ENCODE measurements at regions not wholly inside any gene's neighbourhood (a gene's known extent, or its start where the extent isn't known, plus 50 kb on each side); places are given as distances from the start of the nearest gene placed in this dataset.
"Not testable (repeated sequence)": the region's sequence is repeated elsewhere in the genome, so short reads cannot be mapped to it uniquely, and the experiment has no call there.

- H3K36me3 Mint-ChIP-seq: no peaks in the 10 kb centered on the region
- H3K9me3 Mint-ChIP-seq: no peaks in the 10 kb centered on the region
- no peak overlapping the region for H3K4me3 Mint-ChIP-seq
- no peak for ATAC-seq
- peaks cover 34% of the 10 kb centered on the region for H3K27me3 Mint-ChIP-seq
- no peaks in the 10 kb centered on the region for H3K4me1 Mint-ChIP-seq
- no peak overlapping the region for H3K27ac Mint-ChIP-seq
Measured at GRCh38 chr22:35138521-35138920, 72.6 kb downstream of the ISX start.

DNA sequence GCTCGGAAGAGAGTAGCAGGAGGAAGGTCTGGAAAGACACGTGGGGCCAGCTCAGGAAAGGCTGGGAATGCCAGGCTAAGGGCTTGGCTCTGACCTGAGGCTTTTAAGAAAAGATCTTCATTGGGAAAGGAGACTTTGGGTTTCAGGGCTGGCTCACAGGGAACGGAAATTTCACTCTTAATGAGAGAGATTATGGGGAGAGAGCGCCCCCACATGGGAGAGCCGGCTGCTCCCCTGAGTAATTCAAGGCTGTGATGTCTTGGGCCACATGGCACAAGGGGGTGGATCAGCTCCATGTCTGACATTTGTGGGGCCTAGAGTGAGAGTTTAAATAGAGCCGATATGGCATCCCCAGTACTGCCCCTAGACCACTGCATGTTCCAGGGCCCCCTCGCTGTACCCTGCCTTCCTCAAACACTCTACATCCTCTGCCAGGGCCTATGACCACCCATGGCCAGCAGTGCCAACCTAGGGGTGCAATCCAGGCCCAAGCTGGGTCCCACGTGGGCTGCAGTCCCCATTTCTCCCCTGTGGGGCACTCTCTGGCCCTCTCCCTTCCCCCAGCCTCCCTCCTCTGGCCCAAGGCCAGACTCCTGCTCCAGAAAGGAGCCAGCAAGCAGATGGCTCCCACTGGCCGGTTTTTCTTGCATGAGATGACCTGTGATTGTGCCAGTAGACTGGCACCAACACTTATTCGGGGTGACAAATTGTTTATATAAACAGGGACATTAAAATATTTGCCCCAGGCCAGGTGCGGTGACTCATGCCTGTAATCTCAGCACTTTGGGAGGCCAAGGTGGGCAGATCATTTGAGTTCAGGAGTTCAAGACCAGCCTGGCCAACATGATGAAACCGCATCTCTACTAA, 75.2 kb downstream of the ISX start:
- Mint-ChIP-seq H3K9me3 (no peaks in the 10 kb centered on the region), H3K36me3 (no peaks in the 10 kb centered on the region), H3K4me3 (no peak overlapping the region), H3K4me1 (no peaks in the 10 kb centered on the region), H3K27ac (no peak overlapping the region), H3K27me3 (peaks cover 25% of the 10 kb centered on the region)
- no peak for ATAC-seq

- Mint-ChIP-seq H3K4me1 (peaks cover 8% of the 10 kb centered on the region), H3K9me3 (no peaks in the 10 kb centered on the region), H3K4me3 (no peak overlapping the region), H3K27ac (no peak overlapping the region), H3K27me3 (peaks cover 45% of the 10 kb centered on the region), H3K36me3 (no peaks in the 10 kb centered on the region)
- no peak for ATAC-seq
Measured at GRCh38 chr22:35148381-35148780, 82.4 kb downstream of the ISX start.

DNA sequence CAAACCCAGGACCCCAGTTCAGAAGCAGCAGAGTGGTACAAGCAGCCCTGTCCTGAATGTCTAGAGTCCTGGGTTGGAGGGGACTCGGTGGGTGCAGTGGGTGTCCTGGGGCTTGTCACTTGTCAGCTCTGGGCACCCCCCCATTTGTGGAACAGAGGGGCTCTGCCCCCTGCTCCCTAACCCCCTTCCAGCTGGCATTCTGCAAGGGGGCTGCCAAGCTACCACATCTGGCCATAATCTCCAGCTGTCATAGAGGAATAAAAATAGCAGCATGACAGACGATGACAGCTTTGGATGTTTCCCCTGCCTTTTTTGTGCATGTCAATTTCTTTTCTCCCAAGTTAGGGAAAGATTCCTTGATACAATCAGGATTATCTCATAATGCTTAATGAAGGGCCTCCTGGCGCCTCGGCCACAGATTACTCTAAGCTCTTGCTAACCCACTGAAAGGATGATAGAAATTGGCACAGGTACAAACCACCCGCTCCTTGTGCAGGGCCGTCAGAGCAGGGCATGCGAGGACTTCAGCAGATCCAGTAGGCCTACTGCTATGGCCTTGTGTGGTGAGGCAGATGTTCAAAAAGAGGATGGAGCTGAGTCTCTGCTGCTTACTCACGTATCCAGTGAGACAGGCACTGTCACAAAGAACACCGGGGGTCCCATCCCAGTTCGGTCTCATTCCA, 83.0 kb downstream of the ISX start:
- Mint-ChIP-seq H3K4me1 (peaks cover 8% of the 10 kb centered on the region), H3K4me3 (no peak overlapping the region), H3K9me3 (no peaks in the 10 kb centered on the region), H3K27ac (no peak overlapping the region), H3K27me3 (peaks cover 49% of the 10 kb centered on the region), H3K36me3 (no peaks in the 10 kb centered on the region)
- ATAC-seq: no peak

GRCh38 chr22:35150183-35151107, 84.5 kb downstream of the ISX start:
- Mint-ChIP-seq H3K4me3 (no peak overlapping the region), H3K4me1 (peaks cover 8% of the 10 kb centered on the region), H3K36me3 (no peaks in the 10 kb centered on the region), H3K9me3 (no peaks in the 10 kb centered on the region), H3K27ac (no peak overlapping the region), H3K27me3 (peaks cover 39% of the 10 kb centered on the region)
- peak; percentile 74 for ATAC-seq

DNA sequence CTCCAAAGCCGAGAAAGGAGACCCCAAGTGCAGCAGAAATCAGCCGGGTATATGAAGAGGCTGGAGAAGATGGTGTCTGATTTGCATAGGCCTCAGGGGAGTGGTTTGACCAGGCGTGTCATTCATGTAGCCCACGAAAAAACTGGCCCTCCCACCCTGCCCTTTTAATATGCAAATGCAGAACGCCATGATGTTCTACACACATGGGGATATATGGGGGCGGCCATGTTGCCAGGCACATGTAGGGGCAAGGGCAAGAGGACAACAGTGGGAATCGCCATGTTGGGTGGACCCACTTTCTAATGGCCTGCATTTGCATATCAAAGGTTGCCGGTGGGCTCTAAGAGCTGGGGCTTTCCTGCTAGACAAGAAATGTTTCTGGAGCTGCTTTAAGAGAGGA, 86.4 kb downstream of the ISX start:
- Mint-ChIP-seq H3K9me3 (no peaks in the 10 kb centered on the region), H3K27ac (no peak overlapping the region), H3K4me3 (no peak overlapping the region), H3K36me3 (no peaks in the 10 kb centered on the region), H3K27me3 (peaks cover 46% of the 10 kb centered on the region), H3K4me1 (peaks cover 8% of the 10 kb centered on the region)
- no peak for ATAC-seq

DNA sequence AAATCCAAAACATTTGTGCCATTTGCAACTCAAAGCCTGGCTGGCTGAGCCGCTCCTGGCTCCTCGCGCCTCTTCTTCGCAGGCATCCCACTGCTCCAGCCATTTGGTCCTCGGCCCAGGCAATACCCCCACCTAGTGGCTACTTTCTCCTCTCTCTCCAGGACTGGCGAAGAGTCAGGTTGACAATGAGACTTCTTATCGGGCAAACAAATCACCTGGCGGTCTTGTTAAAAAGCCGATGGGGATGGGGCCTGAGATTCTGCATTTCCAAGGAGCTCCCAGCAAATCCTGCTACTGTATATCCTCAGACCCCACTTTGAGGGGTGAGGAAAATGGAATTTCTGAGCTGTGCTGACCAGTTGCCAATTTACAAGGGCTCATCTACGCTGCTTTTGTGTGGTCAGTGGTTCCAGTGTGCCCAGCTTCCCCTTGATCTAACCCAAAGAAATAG, 89.0 kb downstream of the ISX start:
- Mint-ChIP-seq H3K27me3 (peaks cover 56% of the 10 kb centered on the region), H3K27ac (no peak overlapping the region), H3K4me3 (no peak overlapping the region), H3K36me3 (no peaks in the 10 kb centered on the region), H3K4me1 (peaks cover 8% of the 10 kb centered on the region), H3K9me3 (no peaks in the 10 kb centered on the region)
- peak; percentile 68 for ATAC-seq

- peaks cover 57% of the 10 kb centered on the region for H3K27me3 Mint-ChIP-seq
- ATAC-seq: no peak
Measured at GRCh38 chr22:35155403-35156025, 89.6 kb downstream of the ISX start.

GRCh38 chr22:35156945-35157344, 91.0 kb downstream of the ISX start:
- Mint-ChIP-seq H3K4me1 (no peaks in the 10 kb centered on the region), H3K9me3 (no peaks in the 10 kb centered on the region), H3K27me3 (peaks cover 53% of the 10 kb centered on the region), H3K36me3 (no peaks in the 10 kb centered on the region), H3K27ac (no peak overlapping the region), H3K4me3 (no peak overlapping the region)
- no peak for ATAC-seq

More at GRCh38 chr22:35155403-35156025, 89.6 kb downstream of the ISX start:
- Mint-ChIP-seq H3K9me3 (no peaks in the 10 kb centered on the region), H3K4me1 (peaks cover 4% of the 10 kb centered on the region), H3K36me3 (no peaks in the 10 kb centered on the region), H3K27ac (no peak overlapping the region), H3K4me3 (no peak overlapping the region)

- no peak overlapping the region for H3K27ac Mint-ChIP-seq
- H3K9me3 Mint-ChIP-seq: no peaks in the 10 kb centered on the region
- no peak for ATAC-seq
- no peak overlapping the region for H3K4me3 Mint-ChIP-seq
- H3K36me3 Mint-ChIP-seq: no peaks in the 10 kb centered on the region
- peaks cover 48% of the 10 kb centered on the region for H3K27me3 Mint-ChIP-seq
- H3K4me1 Mint-ChIP-seq: no peaks in the 10 kb centered on the region
Measured at GRCh38 chr22:35158336-35158735, 92.4 kb downstream of the ISX start.

DNA sequence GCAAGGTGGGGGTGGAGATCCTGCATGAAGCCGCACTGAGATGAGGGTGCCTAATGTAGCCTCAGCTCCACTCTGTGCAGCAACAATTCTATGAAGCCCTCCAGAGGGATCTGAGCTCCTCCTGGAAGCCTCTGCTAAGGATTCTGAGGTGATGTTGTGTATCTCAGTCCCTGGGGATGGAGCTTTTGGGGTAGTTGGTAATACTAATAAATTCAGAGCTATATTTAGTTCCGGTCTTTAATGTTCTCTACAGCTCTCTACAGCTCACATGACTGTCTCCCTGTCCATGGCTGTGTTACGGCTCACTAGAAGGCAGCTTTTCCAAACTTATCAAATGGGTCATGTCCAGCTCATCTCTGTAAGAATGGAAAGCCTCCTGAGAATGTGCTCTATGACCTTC, 93.4 kb downstream of the ISX start:
- ATAC-seq: no peak
- Mint-ChIP-seq H3K9me3 (no peaks in the 10 kb centered on the region), H3K4me3 (no peak overlapping the region), H3K27me3 (peaks cover 52% of the 10 kb centered on the region), H3K36me3 (no peaks in the 10 kb centered on the region), H3K27ac (no peak overlapping the region), H3K4me1 (no peaks in the 10 kb centered on the region)

GRCh38 chr22:35160268-35160667, 94.3 kb downstream of the ISX start:
- no peaks in the 10 kb centered on the region for H3K36me3 Mint-ChIP-seq
- ATAC-seq: no peak
- no peaks in the 10 kb centered on the region for H3K4me1 Mint-ChIP-seq
- H3K27ac Mint-ChIP-seq: no peak overlapping the region
- no peak overlapping the region for H3K4me3 Mint-ChIP-seq
- peaks cover 53% of the 10 kb centered on the region for H3K27me3 Mint-ChIP-seq
- H3K9me3 Mint-ChIP-seq: no peaks in the 10 kb centered on the region

DNA sequence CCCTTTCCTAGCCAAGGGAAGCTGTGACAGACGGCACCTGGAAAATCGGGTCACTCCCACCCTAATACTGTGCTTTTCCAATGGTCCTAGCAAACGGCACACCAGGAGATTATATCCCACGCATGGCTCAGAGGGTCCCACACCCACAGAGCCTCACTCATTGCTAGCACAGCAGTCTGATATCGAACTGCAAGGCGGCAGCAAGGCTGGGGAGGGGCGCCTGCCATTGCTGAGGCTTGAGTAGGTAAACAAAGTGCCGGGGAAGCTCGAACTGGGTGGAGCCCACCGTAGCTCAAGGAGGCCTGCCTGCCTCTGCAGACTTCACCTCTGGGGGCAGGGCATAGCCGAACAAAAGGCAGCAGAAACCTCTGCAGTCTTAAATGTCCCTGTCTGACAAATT, 91.4 kb upstream of the HMGXB4 start:
- H3K27ac Mint-ChIP-seq, H3K36me3 Mint-ChIP-seq, H3K4me1 Mint-ChIP-seq, H3K9me3 Mint-ChIP-seq, H3K4me3 Mint-ChIP-seq, ATAC-seq: not testable (repeated sequence)
- H3K27me3 Mint-ChIP-seq: peaks cover 33% of the 10 kb centered on the region

DNA sequence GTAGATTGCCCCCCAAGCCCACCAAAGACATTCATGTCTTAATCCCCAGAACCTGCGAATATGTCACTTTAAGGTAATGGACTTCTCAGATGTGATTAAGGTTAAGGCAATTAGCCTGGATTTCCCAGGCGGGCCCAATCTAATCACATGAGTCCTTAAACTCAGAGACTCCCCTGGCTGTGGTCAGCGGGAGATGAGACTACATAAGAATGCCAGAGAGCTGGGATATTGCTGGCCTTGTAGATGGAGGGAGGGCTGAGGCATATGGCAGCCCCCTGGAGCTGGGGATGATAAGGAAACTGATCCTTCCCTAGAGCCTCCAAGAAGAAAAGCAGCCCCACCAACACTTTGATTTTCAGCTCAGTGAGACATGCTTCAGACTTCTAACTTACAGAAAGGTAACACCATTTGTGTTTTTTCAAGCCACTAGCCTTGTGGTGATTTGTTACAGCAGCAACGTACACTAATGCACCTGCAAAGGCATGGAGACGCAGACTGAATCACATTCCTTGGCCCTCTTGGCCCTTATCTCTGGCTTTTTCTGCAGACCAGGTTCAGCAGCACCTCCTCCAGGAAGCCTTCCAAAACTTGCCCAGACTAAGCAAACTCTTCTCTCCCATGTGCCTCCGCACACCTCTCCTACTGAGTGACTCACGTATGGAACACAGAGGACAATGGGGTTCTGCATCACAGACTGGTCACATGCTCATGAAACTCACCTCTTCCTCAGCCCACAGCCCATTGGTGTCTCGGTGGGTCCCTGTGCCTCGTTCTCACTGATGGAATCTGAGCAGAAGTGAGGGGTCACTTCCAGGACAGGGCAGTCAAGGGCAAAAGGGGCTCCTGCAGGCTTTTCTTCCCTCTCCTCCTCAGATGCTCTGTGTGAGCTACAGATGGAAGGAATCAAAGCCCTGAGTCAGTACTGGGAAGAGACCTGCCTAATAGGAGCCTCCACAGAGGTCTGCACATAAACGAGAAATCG, 86.3 kb upstream of the HMGXB4 start:
- H3K9me3 Mint-ChIP-seq: peaks cover 3% of the 10 kb centered on the region
- H3K4me3 Mint-ChIP-seq: no peak overlapping the region
- no peak for ATAC-seq
- H3K27me3 Mint-ChIP-seq: peaks cover 23% of the 10 kb centered on the region
- H3K36me3 Mint-ChIP-seq: no peaks in the 10 kb centered on the region
- H3K4me1 Mint-ChIP-seq: no peaks in the 10 kb centered on the region
- H3K27ac Mint-ChIP-seq: no peak overlapping the region
